Calu3 (cell line): ENCODE measurements at regions not wholly inside any gene's neighbourhood (a gene's known extent, or its start where the extent isn't known, plus 50 kb on each side); places are given as distances from the start of the nearest gene placed in this dataset.

Source experiments
- BruUV-seq: library from RNA; stranded (reverse); fragments of 400-500 nt; replicated peaks from 2 replicates; lab custom pipeline; 2021; lab: Mats Ljungman, UMichigan
- CTCF ChIA-PET: fragments of 300-600 bp; sonication (Branson Sonifier 250); formaldehyde crosslinking; loops from one replicate; lab custom pipeline; 2022; ENCODE audit warnings: antibody characterized with exemption; lab: Charles Lee
- DNase-seq: peaks from one replicate; pipeline ENCODE4 v3.0.0; 2022
- H3K27ac Mint-ChIP-seq: one replicate; pipeline ENCODE4 v1.8.0; 2022; ENCODE audit warnings: mixed read lengths; ENCODE audit not compliant: unreplicated experiment
- H3K27me3 Mint-ChIP-seq: one replicate; pipeline ENCODE4 v1.8.0; 2022; ENCODE audit warnings: mixed read lengths; ENCODE audit not compliant: unreplicated experiment
- H3K36me3 Mint-ChIP-seq: one replicate; pipeline ENCODE4 v1.8.0; 2022; ENCODE audit warnings: mild to moderate bottlenecking, moderate library complexity, mixed read lengths; ENCODE audit not compliant: insufficient read depth, unreplicated experiment
- H3K4me1 Mint-ChIP-seq: one replicate; pipeline ENCODE4 v1.8.0; 2022; ENCODE audit warnings: mild to moderate bottlenecking, low read depth, mixed read lengths; ENCODE audit not compliant: unreplicated experiment
- H3K4me3 Mint-ChIP-seq: one replicate; pipeline ENCODE4 v1.8.0; 2022; ENCODE audit warnings: mild to moderate bottlenecking, low read depth, moderate library complexity, mixed read lengths; ENCODE audit not compliant: unreplicated experiment
- H3K9me3 Mint-ChIP-seq: one replicate; pipeline ENCODE4 v1.8.0; 2022; ENCODE audit warnings: low read depth, mixed read lengths; ENCODE audit not compliant: unreplicated experiment
- CTCF ChIP-seq: fragments of 200-600 bp; IDR thresholded peaks from one replicate; pipeline ENCODE4 v1.8.0; 2022; ENCODE audit warnings: antibody characterized with exemption; ENCODE audit not compliant: unreplicated experiment
- intact Hi-C: fragments of 100-400 bp; cut with micrococcal nuclease; formaldehyde crosslinking; loops from one replicate; pipeline ENCODE4 v1.10.0; 2022; ENCODE audit not compliant: unreplicated experiment

- Mint-ChIP-seq H3K27ac (no peak overlapping the region), H3K4me3 (no peak overlapping the region), H3K4me1 (no peaks in the 10 kb centered on the region), H3K27me3 (no peaks in the 10 kb centered on the region), H3K9me3 (peaks cover 3% of the 10 kb centered on the region), H3K36me3 (no peaks in the 10 kb centered on the region)
- no TSS peak for BruUV-seq
- TF ChIP-seq CTCF, result no peak
- intact Hi-C loops, result no loop called here
- no peak for DNase-seq
- CTCF ChIA-PET, result no interaction called here
Measured at GRCh38 chr2:145156199-145156598, 636.3 kb upstream of the ZEB2 start.

GRCh38 chr2:145155196-145155595 is 635.3 kb upstream of the ZEB2 start:
- no peak overlapping the region for H3K4me3 Mint-ChIP-seq
- CTCF ChIA-PET, result no interaction called here
- intact Hi-C loops, result no loop called here
- no TSS peak for BruUV-seq
- H3K36me3 Mint-ChIP-seq, result no peaks in the 10 kb centered on the region
- H3K27ac Mint-ChIP-seq, result no peak overlapping the region
- peaks cover 3% of the 10 kb centered on the region for H3K9me3 Mint-ChIP-seq
- no peak for TF ChIP-seq CTCF
- H3K27me3 Mint-ChIP-seq, result no peaks in the 10 kb centered on the region
- DNase-seq, result no peak
- H3K4me1 Mint-ChIP-seq, result no peaks in the 10 kb centered on the region

DNA sequence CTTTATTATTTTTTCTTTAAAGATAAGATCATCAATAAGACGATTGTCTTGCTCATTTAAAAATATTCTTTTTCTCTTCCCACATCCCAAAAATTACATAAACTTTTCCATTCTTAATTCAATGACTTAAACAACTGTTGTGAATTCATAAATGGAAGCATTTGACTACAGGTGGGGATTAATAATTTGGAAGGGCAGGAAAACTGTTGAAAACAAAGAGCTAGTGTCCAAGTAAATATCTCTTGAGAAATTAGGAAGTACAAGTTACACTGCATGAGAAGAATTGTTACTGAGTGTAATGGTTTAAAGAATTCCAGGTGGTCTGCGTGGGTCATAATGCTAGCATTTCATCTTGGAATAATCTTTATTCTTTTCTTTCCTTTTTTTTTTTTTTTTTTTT is 634.8 kb upstream of the ZEB2 start:
- no TSS peak for BruUV-seq
- Mint-ChIP-seq H3K4me1 (no peaks in the 10 kb centered on the region), H3K4me3 (no peak overlapping the region), H3K27ac (no peak overlapping the region), H3K36me3 (no peaks in the 10 kb centered on the region), H3K9me3 (peaks cover 3% of the 10 kb centered on the region), H3K27me3 (no peaks in the 10 kb centered on the region)
- intact Hi-C loops, result no loop called here
- DNase-seq, result no peak
- TF ChIP-seq CTCF, result no peak
- CTCF ChIA-PET, result no interaction called here

DNA sequence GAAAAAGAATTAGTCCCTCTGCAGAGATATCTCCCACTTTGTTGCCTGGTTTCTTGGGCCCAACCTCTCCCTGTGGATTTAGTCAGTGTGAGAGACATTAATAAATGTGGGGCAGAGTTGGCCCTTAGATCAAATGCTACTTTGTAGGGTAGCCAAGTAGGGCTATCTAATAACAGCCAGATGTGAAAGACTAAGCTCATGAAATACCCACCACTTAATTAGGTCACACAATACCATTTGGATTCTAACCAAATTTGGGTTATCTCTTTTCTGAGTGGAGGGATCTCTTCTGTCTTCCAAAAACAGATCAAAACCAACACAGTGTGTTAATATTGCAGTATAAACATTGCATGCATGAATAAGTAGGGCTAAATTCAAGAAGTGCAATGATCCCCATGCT is 626.8 kb upstream of the ZEB2 start:
- CTCF ChIA-PET, result no interaction called here
- H3K4me1 Mint-ChIP-seq, result no peaks in the 10 kb centered on the region
- H3K9me3 Mint-ChIP-seq, result no peaks in the 10 kb centered on the region
- no peaks in the 10 kb centered on the region for H3K27me3 Mint-ChIP-seq
- BruUV-seq, result no TSS peak
- intact Hi-C loops, result no loop called here
- H3K27ac Mint-ChIP-seq, result no peak overlapping the region
- no peaks in the 10 kb centered on the region for H3K36me3 Mint-ChIP-seq
- DNase-seq, result no peak
- H3K4me3 Mint-ChIP-seq, result no peak overlapping the region
- TF ChIP-seq CTCF, result no peak
